Fibroblast of skin of abdomen (primary cell): ENCODE measurements at regions not wholly inside any gene's neighbourhood (a gene's known extent, or its start where the extent isn't known, plus 50 kb on each side); places are given as distances from the start of the nearest gene placed in this dataset.
"Not testable (repeated sequence)": the region's sequence is repeated elsewhere in the genome, so short reads cannot be mapped to it uniquely, and the experiment has no call there.

Experiments used
- DNase-seq: peaks from one replicate; pipeline ENCODE4 v3.0.0-alpha.2; 2013

DNA sequence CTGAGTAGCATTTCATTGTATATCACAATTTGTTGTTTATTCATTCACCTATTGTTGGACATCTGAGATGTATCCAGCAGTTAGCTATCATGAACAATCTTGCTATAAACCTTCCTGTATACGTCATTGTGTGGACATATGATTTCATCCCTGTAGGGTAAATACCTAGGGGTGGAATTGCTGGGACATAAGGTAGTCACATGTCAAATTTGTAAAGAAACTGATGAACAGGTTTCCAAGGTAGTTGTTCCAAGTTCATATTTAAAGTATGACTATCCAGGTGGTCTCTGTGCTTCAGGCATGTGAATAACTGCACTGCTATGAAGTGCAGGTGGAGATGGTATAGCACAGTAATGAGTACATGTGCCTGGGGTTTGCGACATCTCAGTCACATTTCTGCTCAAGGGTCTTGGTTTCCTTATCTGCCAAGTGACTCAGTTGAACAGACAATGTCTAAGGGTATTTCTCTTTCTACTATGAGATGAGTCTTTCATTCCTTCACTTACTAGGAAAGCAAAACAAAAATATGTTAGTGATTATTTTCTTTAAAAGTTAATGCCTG lies 229.0 kb upstream of the HES1 start:
- DNase-seq = no peak

DNA sequence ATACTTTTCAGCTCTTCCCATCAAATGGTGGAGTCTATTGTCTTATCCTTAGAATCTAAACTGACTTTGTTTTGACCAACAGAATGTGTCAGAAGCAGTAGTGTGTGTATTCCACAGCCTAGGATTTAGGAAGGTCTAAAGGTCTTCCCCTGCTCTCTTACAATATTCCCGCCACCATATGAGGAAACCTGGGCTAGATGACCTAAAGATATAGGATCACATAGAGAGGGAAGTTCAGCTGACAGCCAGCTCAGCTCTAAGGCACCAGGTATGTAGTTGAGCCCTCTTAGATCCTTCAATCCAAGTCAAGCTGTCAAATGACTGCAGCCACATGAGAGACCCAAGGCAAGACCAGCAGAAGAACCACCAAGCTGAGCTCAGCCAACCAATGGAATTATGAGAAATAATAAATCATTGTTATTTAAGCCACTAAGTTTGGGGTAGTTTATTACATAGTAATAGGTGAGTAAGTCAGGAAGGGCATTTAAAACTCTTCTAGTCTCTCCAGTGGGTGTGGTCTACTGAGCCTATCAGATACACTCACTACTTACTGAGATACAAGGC lies 227.7 kb upstream of the HES1 start:
- DNase-seq = no peak

GRCh38 chr3:193909387-193909786 lies 226.6 kb upstream of the HES1 start:
- DNase-seq = no peak

- no peak for DNase-seq
Measured at GRCh38 chr3:193910310-193910709, 225.6 kb upstream of the HES1 start.

DNA sequence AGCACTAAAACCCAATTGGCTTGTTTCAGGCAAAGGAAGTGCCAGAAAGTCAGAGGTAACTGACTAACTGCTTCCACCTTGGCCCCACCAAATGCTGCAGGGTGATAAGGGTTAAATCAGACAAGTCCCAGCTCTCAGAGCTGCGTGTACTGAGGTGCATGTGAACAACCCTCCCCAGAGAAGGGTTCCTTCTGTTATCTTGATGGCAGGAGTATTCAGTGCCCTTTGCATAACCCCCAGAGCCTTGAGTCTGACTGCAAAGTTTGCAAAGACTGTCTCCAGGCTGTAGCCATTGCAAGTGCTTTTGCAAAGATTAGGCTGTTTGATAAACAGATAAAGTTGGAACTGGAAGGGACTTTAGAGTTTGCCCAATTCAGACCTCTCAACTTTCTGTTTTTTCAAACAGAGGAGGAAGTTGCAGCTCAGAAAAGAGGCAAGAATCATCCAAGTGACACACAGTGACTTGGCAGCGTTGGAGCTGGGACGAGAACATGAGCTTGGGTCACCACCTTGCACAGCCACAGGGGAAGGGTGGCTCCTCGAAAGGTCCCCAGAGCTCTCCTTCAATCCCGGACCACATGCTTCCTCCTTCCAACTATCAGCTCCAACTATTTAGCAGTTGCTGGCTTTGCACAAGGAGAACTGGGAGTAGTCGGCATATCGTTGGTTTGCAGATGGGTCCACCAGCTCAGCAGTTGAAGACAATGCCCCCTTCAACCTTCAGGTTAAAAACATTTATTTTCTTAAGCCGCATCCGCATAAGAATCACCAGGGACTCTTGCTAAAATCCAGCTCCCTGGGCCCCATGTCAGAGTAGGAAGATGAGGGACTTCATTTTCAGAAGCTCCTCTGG lies 224.8 kb upstream of the HES1 start:
- no peak for DNase-seq

DNA sequence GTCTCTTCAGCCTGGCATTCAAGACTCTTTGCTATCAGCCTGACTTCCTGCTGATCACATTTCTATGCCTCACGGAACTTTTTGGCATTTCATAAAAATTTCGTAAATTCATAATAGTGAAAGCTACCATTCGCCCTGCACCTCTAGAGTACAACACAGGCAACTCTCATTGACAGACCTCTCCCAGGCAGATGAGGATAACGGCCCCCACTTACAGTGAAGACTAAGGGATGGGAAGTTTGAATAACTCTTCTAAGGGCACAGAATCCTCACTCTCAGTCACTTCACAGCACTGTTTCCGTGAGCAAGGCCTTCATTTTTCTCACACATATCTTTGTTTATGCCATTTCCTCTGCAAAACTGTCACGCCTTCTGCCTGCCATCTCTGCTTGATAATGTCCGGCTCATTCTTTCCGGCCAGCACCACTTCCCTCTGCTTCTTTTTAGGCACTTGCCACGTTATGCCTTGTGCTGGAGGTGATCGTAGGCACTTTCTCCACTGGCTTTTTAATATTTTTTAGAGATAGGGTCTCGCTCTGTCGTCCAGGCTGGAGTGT lies 224.1 kb upstream of the HES1 start:
- no peak for DNase-seq

- no peak for DNase-seq
Measured at GRCh38 chr3:193912621-193913178, 223.2 kb upstream of the HES1 start.

GRCh38 chr3:193914602-193915001 lies 221.3 kb upstream of the HES1 start:
- no peak for DNase-seq

DNA sequence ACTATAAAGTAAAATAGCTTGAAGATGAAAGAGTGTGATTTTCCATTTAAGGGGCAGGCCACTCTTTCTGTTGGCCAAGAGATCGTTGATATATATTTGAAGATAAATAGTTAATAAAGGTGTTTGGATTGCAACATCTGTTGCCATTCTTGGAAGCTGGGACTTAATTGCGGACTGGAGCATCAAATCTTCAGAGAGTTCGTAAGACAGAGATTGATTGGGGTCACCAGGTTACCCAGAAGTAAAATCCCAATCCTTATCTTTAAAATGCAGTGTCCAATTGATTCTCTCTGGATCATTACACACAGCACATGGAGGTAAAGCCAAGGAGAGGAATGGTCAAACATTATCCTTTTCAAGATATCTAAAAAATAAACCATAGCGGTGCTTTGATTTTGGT lies 220.8 kb upstream of the HES1 start:
- DNase-seq = no peak

DNA sequence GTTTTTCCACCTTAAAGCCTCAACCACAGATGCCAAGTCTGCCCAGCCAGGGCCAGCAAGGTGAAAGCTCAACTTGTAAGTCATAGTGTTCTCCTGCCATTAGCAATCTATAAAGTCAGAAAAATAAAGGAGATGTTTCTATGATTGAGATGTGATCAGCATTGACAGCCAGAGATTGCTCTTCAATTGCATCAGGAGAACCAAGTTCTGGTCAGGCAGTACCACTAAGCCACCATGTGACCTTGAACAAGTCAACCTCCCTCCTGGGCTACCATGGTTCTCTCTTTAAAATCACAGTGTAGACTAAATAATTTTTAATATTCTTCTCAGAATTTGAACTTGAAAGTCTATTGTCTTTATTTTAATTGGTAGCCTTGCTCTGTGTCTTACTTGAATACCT lies 220.3 kb upstream of the HES1 start:
- DNase-seq = no peak

DNA sequence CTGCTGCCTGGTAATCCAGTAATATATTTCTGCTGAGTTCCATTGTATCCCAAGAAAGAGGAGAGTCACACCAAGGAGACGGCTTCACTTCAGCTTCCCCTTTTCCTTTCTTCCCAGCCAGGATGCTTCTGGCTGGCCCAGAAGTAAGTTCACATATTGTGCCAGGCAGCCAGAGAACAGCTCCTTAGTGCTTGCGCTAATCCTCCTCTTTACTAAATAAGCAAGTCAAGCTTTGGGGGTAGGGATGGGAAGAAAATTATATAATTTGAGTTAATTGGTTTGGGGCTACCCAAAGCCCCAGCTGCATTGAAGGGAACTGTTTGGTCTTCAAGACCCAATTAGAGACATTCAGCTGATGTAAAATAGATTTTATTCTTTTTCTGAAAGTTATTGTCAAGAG lies 218.8 kb upstream of the HES1 start:
- DNase-seq = no peak

- DNase-seq = no peak
Measured at GRCh38 chr3:193921465-193921864, 214.5 kb upstream of the HES1 start.

DNA sequence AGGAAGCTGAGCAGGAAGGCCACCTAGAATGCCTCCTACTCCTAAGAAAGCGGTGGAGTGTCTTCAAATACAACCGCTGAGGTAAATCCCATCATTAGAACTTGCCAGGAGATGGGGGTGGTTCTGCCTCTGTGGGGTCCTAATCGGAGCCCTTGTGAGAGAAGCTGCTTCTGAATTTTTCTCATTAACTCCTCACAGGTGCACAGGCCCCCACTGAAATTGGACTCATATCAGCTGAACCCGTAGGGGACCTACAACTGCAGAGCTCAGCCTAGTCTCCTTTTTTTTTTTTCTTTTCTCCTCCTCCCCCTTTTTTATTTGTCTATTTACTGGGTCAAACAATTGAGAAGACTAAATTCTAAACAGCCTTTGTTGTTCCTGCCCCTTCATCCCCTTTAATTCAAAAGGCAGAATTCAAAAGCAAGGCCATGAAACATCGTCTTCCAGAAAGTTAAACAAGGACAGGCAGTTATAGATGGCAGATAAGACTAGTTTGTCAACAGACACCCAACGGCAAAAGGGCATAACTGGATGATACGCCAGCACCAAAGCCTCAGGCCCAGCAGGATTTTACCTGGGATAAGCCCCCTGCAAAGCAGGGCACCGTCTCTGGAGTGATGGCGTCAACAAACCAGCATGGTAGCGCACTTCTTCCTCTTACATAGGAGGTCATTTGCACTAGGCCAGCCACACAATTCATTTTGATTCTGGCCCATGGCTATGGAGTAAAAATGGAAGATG lies 213.7 kb upstream of the HES1 start:
- no peak for DNase-seq

- not testable (repeated sequence) for DNase-seq
Measured at GRCh38 chr3:193923958-193924357, 212.0 kb upstream of the HES1 start.

DNA sequence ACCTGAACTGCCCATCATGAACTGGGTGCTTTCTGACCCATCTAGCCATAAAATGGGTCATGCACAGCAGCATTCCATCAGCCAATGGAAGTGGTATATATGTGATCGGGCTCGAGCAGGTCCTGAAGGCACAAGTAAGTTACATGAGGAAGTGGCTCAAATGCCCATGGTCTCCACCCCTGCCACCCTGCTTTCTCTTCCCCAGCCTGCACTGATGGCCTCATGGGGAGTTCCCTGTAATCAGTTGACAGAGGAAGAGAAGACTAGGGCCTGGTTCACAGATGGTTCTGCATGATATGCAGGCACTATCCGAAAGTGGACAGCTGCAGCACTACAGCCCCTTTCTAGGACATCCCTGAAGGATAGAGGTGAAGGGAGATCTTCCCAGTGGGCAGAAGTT lies 209.9 kb upstream of the HES1 start:
- not testable (repeated sequence) for DNase-seq

DNA sequence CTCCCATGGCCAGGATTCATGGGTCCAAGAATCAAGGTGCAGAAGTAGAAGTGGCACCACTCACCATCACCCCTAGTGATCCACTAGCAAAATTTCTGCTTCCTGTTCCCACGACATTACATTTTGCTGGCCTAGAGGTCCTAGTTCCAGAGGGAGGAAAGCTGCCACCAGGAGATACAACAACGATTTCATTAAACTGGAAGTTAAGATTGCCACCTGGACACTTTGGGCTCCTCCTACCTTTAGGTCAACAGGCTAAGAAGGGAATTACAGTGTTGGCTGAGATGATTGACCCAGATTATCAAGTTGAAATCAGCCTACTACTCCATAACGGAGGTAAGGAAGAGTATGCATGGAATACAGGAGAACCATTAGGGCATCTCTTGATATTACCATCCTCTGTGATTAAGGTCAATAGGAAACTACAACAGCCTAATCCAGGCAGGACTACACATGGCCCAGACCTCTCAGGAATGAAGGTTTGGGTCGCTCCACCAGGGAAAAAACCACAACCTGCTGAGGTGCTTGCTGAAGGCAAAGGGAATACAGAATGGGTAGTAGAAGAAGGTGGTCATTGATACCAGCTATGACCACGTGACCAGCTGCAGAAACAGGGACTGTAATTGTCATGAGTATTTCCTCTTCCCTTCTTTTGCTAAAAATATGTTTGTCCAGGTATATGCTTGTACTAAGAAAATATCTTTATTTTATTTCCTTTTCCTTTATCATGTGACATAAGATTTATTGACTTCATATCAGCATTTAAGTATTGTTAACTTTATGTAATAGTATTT lies 208.3 kb upstream of the HES1 start:
- not testable (repeated sequence) for DNase-seq

GRCh38 chr3:193928354-193929209 lies 207.4 kb upstream of the HES1 start:
- no peak for DNase-seq

DNA sequence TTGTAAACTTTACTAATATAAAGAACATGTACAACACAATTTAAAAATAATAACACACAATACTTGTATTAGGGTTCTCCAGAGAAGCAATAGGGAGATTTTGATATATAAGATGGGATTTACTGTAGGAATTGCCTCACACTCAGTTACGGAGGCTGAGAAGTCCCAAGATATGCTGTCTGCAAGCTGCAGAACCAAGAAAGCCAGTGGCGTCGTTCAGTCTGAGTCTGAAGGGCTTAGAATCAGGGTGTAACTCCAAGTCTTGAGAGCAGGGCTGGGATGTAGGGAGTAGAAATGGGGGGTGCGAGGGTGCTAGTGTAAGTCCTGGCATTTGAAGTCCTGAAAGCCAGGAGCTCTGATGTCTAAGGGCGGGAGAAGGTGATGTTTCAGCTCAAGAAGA lies 206.6 kb upstream of the HES1 start:
- no peak for DNase-seq

- DNase-seq = no peak
Measured at GRCh38 chr3:193929921-193930646, 205.9 kb upstream of the HES1 start.

DNA sequence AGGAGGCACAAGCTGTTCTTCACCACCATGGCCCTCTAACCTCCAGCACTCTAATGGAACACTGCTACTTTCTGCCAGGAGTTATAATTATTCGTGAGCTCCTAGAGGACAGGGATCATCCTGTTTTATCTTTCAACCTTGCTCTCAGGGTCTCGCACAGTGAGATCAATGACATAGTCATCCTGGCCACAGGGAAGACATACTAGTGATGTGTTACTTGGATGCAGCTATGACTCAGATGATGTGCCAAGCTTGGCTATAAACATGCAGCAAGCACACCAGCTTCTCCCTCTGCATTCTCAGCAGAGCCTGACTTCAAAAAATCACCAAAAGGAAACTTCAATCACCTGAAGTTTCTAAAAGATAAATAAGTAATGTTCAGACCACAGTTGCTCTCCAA lies 203.8 kb upstream of the HES1 start:
- DNase-seq = no peak
